ENCODE measurements at regions not wholly inside any gene's neighbourhood (a gene's known extent, or its start where the extent isn't known, plus 50 kb on each side); places are given as distances from the start of the nearest gene placed in this dataset.

GRCh38 chr15:70563561-70564095 is 199.7 kb downstream of the UACA start:
- TF ChIP-seq, protein P1, sequence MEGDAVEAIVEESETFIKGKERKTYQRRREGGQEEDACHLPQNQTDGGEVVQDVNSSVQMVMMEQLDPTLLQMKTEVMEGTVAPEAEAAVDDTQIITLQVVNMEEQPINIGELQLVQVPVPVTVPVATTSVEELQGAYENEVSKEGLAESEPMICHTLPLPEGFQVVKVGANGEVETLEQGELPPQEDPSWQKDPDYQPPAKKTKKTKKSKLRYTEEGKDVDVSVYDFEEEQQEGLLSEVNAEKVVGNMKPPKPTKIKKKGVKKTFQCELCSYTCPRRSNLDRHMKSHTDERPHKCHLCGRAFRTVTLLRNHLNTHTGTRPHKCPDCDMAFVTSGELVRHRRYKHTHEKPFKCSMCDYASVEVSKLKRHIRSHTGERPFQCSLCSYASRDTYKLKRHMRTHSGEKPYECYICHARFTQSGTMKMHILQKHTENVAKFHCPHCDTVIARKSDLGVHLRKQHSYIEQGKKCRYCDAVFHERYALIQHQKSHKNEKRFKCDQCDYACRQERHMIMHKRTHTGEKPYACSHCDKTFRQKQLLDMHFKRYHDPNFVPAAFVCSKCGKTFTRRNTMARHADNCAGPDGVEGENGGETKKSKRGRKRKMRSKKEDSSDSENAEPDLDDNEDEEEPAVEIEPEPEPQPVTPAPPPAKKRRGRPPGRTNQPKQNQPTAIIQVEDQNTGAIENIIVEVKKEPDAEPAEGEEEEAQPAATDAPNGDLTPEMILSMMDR (conservative IDR thresholded peaks at IDR 0.05; ENCODE audit: low read depth, low read length), result no peak
- no peak for TF ChIP-seq EZH2 (IDR thresholded peaks at IDR 0.05; ENCODE audit: borderline replicate concordance, low read depth, low read length, poor library complexity, severe bottlenecking)

All from A673 (cell line).